Fibroblast of pulmonary artery (primary cell): ENCODE measurements at regions not wholly inside any gene's neighbourhood (a gene's known extent, or its start where the extent isn't known, plus 50 kb on each side); places are given as distances from the start of the nearest gene placed in this dataset.

Source experiments
- DNase-seq: peaks from one replicate; pipeline ENCODE4 v3.0.0-alpha.2; 2010; ENCODE audit warnings: low read depth
- H3K4me3 ChIP-seq: replicated peaks from 2 replicates; pipeline ENCODE4 v1.5.1; 2011; ENCODE audit warnings: low read depth, mild to moderate bottlenecking, control low read depth, low read length, moderate library complexity
- CTCF ChIP-seq: IDR thresholded peaks from 2 replicates; pipeline ENCODE4 v1.5.1; 2011; ENCODE audit warnings: mild to moderate bottlenecking, control low read depth, low read length, inconsistent platforms; ENCODE audit errors: missing control alignments

GRCh38 chr15:47609693-47610092 lies 107.6 kb upstream of the SEMA6D start:
- no peak overlapping the region for H3K4me3 ChIP-seq
- no peak for DNase-seq
- TF ChIP-seq CTCF, result no peak

- no peak for DNase-seq
- H3K4me3 ChIP-seq, result no peak overlapping the region
- no peak for TF ChIP-seq CTCF
These were observed 106.6 kb upstream of the SEMA6D start for GRCh38 chr15:47610736-47611135.

- no peak for TF ChIP-seq CTCF
- peak; percentile 8 for DNase-seq
- H3K4me3 ChIP-seq, result no peak overlapping the region
These were observed 102.8 kb upstream of the SEMA6D start for GRCh38 chr15:47614360-47615011.

GRCh38 chr15:47616876-47617275 lies 100.4 kb upstream of the SEMA6D start:
- TF ChIP-seq CTCF, result no peak
- DNase-seq, result no peak

DNA sequence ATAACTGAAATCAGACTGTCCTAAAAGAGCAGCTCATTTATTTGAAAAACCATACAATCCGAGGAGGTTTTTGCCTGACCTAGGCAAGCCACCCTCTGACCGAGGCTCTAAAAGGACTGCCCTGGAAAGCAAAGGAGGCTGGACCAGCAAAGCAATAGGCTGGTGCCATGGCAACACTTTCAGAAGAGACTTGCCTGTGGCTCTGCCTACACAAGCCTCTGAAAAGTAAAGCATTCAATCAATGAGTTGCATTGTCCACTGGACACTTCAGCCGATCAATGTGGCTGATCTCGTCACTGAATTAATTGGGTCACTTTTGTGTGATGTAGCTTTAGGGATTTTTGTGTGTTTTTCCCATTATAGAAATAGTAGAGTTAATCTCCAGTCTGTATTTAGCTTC lies 99.1 kb upstream of the SEMA6D start:
- H3K4me3 ChIP-seq, result no peak overlapping the region
- DNase-seq, result no peak
- TF ChIP-seq CTCF, result no peak

More at GRCh38 chr15:47616876-47617275, 100.4 kb upstream of the SEMA6D start:
- H3K4me3 ChIP-seq, result no peak overlapping the region

DNA sequence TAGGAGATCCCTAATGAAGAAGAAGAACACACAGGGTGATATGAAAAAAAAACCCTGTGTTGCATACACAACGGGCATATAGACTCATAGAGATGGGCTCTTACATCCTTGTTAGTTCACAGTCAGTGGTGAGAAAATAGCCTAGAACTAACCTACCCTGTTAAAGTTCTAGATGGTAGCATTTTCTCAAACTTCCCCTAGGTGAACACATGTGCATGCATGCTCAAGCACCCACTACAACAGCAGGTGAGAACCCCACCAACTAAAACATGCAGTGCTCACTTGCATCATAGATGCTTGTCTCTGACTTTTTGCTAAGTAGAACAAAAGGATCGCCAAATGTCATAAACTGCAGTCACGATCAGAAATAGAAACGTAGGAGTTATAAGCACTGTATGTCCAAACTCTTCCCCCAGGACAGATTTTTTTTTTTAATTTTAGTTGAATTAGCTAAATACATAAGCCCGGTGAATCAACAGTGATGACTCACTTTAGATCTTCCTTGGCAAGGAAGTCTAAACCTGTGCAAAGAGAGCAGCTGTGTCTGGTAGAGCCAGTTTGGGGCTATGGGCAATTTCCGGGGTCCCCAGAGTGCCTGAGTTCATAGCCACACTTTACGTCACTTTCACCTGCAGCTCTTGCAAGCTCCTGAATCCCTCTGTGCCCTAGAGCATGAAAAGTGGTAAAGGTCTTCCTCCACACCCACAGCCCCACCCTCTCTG lies 96.2 kb upstream of the SEMA6D start:
- no peak overlapping the region for H3K4me3 ChIP-seq
- no peak for DNase-seq
- no peak for TF ChIP-seq CTCF
